CD4-positive, alpha-beta T cell treated with Interleukin-15 for 1 hour (primary cell): ENCODE measurements at regions not wholly inside any gene's neighbourhood (a gene's known extent, or its start where the extent isn't known, plus 50 kb on each side); places are given as distances from the start of the nearest gene placed in this dataset.
"Not testable (repeated sequence)": the region's sequence is repeated elsewhere in the genome, so short reads cannot be mapped to it uniquely, and the experiment has no call there.

ENCODE experiments used
- DNase-seq: peaks from one replicate; pipeline ENCODE4 v3.0.0-alpha.2; 2020

DNA sequence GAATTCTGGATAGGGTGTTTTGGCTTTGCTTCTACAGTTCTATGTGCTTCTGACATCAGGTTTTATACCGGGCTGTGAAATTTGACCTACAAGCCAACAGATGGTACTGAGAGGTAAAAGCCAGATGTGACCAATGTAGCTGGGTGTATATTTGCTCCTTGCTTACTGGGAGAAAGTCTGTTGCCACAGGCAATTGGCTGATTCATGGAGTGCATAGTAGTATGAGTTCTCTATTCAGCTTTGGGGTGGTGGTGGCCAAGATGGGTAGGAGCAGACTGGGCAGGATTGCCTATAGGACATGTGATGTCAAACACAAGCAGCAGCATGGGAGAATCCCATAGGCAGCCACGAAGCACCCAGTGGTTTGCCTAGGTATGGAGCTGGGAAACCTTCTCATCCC lies 1827.0 kb downstream of the C4orf33 start:
- DNase-seq = no peak

DNA sequence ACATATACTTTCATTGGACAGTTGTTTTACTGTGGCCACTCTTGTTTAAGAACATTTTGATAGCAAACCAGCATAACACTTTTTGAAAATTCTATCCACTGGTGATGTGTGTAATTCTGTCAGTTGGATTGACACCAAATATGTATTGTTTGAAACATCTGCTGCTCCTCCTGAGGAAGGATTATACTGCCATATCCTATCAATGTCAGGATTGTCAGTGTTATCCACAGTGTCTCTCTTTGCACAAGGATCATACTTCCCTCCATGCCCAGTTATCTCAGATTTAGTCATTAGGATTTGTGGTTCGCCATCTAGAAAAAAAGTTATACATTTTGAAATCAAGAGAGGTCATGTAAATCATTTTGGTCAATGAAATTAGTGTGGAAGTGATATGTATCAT lies 1859.6 kb downstream of the C4orf33 start:
- DNase-seq = no peak

DNA sequence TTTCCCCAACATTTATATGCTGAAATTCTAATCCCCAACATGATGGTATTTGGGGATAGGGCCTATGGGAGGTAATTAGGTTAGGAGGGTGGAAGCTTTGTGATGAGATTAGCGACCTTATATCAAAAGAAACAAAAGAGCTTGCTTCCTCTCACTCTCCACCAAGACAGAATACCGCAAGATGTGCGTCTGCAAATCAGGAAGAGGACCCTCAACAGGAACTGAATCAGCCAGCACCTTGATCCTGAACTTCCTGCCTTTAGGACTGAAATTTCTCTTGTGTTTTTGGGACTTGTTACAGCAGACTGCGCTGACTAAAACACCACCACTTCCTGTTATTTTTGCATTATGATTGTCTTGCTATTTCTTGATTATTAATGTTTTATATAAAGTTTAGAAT lies 1889.4 kb downstream of the C4orf33 start:
- DNase-seq = no peak

DNA sequence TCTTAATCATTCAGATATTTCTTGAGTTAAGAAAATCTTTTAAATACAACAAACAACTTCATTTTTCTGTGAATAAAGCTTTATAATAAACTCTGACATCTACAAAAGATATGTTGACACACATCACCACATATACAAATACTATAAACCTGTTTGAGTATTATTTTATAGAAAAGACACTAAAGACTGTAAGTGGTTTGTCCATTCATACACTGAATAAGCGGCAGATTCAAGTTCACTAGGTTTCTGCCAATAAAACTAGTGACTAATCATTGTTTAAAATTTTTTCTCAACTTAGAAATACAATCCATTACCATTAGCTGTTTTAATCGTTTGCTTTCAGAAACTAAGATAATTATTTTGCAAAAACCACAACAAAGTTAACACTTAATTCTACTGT lies 1900.0 kb downstream of the C4orf33 start:
- no peak for DNase-seq

DNA sequence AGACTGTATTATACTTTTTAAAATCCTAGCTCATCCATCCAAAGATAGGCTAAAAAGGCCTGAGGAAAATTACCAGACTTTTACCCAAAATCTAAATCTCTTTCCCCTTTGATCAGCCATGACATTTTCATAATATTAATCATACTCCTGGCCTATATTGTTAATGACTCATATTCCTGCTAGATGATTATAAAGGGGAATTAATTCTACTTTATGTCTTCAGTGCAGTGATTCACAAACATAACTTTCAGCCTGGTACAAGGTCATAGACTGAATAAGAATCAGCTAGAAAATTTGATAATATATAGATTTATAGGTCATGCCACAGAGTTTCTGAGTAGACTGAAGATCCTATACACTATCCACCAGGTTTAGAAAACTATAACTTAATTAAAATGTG lies 1905.4 kb downstream of the C4orf33 start:
- no peak for DNase-seq

DNA sequence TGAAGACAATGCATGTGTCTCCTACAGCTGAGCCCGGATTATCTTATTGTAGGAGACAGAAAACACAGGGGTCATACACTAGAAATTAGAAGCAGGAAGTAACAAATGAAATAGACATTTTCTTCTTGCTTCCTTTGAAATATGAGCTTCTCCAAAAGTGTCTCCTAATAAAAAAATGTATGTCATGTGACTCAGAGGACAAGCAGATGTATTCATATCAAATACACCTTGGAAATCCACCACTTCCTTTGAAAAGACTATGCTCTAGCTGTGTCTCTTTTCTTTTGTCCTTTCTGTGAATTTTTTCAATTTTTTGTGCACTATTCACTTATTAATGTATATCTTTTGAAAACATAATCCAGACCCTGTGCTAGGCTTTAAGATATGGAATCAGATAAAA lies 1906.2 kb downstream of the C4orf33 start:
- no peak for DNase-seq

DNA sequence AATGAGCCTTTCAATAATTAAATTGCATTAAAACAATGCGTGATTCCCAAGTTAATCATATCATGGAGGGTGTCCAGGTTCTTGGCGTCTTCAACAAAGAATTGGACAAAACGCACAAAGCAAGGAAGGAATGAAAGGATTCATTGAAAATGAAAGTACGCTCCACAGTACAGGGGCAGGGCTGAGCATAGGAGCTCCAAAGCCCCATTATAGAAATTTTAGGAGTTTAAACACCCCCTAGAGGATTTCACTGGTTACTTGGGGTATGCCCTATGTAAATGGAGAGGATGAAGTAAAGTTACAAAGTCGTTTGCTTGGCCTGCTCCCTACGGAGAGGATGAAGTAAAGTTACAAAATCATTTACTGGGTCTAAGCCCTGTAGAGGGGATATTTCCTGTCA lies 1910.4 kb downstream of the C4orf33 start:
- no peak for DNase-seq

DNA sequence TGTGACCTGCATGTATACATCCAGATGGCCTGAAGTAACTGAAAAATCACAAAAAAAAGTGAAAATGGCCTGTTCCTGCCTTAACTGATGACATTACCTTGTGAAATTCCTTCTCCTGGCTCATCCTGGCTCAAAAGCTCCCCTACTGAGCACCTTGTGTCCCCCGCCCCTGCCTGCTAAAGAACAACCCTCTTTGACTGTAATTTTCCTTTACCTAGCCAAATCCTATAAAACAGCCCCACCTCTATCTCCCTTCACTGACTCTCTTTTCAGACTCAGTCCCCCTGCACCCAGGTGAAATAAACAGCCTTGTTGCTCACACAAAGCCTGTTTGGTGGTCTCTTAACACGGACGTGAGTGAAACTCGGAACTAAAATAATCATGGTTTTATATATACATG lies 1916.0 kb downstream of the C4orf33 start:
- DNase-seq = not testable (repeated sequence)

DNA sequence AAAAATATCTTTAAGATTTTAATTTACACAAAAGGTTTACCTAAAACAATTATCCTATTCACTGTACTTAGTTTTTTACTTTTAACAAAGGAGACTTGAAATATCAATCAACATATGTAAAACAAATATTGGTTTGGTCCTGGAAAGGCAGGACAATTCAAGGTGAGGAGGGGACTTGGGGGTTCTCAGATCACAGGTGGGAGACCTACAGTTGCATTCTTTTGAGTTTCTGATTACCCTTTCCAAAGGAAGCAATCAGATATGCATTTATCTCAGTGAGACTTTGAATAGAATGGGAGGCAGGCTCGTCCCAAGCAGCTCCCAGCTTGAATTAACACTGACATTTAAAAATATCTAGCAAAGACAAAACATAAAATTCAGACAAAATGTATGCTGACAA lies 1917.3 kb downstream of the C4orf33 start:
- DNase-seq = no peak

DNA sequence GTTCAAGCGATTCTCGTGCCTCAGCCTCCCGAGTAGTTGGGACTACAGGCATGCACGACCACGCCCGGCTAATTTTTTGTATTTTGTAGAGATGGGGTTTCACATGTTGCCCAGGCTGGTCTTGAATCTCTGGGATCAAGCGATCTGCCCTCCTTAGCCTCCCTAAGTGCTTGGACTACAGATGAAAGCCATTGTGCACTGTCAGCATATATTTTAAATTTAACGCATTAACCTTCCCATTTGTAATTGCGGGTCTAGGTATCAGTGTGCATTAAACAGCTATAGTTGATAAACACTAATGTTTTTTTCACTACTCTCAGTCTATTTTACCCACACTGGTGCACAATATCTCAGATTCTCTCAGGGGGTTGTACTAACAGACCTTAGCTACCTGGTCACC lies 1930.8 kb downstream of the C4orf33 start:
- DNase-seq = no peak

DNA sequence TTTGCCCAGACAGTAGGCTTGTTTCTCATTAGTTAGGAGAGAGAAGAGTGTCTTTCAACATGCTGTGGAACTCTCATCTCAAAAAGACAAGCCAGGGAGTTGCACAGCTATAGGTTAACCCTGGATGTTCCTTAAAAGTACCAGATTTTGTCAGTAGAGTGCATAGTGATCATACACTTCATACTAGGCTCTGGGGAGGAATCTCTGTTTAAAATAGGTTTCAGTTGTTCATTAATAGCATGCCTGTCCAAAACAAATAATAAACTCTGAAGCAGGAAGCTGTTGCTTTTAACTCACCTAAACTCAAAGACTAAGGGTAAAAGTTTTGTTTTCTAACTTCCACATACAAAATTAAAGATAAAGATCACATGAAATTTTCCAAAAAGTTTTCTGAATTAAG lies 1948.4 kb downstream of the C4orf33 start:
- no peak for DNase-seq

DNA sequence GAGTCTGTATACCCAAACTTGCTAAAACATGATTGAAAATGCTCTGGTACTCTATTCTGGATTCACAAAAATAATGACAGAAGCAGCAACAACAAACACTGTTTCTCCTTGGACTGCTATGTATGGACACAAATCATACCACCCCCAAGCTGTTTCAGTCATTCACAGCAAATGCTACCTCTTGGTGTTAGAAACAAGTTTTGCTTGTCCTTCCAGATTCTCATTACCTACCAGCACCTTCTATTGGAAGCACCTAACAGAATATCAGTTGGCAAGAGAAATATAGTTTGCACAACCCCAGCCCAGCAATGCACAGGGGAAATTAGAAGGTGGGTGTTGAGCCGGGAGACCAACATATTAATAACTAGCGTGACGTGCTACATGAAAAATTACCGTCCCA lies 1950.9 kb downstream of the C4orf33 start:
- DNase-seq = no peak

DNA sequence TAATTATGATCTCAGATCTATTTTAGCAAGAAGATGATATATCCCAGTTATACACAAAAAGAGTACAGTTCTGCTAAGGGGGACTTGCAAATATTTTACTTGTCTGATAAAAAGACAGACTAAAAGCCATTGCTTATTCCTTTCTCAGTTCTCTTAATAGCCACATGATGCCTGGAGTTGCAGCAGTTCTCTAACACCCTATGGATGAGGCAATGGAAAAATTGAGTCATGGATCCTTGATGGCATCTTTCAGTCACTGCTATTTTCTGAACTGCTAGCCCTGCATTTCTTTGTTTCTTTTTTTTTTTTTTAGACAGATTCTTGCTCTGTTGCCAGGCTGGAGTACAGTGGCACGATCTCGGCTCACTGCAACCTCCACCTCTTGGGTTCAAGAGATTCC lies 1956.7 kb downstream of the C4orf33 start:
- no peak for DNase-seq

DNA sequence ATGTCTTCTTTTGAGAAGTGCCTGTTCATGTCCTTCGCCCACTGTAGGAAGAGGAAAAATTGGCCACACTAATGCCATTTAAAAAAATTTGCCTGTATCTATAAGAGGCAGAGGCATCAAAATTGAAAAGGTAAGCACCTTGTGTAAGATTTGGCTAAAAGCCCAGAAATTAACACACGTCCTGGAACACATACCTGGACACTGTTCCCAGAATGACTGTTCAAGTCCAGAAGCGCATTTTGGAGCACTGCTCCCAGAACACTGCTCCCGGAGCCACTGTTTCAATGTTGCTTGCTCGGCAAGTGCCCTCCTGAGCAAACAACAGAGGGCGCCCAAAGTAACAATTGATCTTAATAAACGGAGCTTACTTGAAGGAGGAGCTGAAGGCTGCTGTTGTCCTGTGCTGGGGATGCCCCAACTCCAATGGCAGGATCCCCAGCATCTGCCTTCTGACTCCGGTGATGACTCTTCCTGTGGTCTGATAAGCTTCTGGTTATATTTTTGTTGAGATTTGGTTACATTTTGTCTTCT lies 1958.6 kb downstream of the C4orf33 start:
- no peak for DNase-seq

DNA sequence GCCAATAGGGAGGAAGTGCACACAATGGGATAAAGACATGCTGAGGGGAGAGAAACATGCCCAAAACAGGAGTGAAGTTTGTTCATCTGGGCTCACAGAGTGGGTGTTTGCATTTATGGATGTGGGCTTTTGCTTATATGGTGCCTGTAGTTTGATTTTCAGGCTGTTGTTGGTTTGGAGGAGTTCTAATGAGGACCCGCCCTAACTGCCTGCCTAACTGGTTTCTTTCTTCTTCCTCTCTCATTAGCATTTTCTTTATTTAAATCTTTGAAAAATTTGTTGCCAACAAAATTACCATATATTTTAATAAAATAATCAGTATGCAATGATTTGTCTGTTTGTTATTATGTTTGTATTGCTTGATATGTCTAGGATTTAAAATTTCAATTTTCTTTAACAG lies 1965.8 kb downstream of the C4orf33 start:
- DNase-seq = no peak

DNA sequence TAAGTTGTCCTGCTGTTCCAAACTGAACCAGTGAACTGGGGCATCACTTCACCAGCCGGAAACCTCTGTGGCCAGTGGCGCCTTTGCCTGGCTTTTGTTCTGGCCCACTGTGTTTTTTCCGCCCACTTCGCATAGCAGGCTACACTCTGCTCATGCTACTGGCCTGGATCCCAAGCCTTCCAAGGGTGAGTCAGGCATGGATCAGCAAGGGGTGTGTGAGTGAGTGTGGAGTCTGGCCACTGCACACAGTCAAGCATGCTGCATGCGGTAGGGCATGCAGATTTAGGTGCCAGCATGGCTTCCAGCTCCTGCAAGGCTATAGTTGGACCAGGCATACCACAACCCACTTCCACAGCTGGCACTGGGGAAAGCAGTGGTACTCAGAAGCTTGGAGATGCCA lies 1967.9 kb downstream of the C4orf33 start:
- no peak for DNase-seq

DNA sequence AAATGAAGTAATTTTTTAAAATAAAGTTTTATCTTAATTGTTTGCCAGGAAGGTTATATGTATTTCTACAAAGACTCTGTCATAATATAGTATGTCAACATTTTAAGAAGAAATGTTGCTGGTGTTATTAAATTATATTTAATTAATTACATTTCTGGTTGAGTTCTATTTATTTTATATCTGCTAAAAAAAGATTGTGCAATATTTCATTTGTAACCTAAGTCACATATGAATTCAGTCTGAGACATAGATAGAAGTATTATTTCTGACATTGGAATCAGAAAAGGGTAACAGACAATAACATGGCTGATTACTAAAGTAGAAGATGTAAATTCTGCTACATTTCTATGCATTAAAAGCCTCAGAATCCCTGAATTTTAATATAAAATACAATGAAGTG lies 1985.1 kb downstream of the C4orf33 start:
- no peak for DNase-seq

DNA sequence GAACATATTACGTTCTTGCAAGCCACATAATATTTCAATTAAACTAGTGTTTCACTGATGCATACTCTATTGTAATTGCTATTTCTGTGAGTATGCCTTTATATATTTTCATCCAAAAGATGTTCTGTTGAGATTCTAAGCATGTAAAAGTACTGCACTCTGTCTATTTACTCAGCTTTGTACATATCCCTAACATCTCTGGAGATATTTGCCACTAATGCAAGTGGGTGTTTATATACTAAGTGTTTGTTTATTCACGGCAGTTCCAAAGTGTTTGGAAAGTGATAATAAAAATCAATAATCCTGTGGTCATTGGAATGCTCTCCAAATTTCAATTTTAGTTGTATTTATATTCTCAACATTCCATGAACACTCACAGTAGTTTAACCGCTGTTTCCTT lies 1989.0 kb downstream of the C4orf33 start:
- DNase-seq = no peak

DNA sequence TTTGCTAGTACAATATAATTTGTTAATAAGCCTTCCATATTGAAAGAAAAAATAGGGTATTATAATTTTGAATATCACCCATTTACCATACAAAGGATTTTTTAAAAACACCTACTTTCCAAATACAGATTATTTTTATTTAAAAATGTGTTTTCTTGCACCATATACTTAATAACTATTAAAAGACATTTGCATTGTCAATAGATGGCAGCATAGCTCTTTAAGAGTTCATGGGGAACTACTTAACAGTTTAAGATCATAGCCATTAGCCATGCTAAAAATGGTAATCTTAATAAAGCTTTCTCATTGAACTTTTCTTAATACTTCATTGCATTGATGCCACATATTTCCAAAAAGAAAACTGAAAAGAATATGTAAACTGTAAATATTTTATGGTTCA lies 1995.9 kb downstream of the C4orf33 start:
- no peak for DNase-seq

DNA sequence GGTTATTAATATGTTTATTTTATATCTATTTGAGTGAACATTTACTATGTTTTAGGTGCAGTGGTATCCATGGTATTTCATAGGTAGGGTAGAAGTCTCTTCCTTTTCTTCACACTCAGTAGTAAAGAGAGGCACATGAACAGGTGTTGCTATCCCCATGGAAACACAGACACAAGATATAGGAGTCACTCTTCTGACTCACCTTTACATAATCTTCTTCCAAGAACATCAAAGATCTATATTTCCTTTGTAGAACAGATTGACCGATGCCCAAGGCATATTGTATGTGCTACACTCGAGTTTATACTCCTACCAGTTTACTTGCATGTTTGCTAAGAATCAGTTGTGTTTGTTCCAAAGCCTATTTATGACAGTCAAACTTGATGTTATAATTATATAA lies 1997.4 kb downstream of the C4orf33 start:
- no peak for DNase-seq

DNA sequence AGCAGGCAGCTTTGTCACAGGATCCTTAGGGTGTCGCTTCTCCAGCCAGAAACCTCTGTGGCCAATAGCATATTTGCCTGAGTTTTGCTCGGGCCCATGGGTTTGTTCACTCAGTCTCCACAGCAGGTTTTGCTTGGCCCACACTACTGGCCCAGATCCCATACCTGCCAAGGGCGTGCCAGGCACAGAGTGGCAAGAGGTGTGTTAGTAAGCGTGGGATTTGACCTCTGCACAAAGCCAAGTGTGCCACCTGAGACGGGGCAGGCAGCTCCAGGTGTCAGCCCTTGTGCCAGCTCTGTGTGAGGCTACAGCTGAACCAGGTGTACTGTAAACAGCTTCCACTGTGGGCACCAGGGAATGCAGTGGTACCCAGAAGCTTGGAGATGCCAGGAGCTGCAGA lies 2003.0 kb downstream of the C4orf33 start:
- DNase-seq = no peak

DNA sequence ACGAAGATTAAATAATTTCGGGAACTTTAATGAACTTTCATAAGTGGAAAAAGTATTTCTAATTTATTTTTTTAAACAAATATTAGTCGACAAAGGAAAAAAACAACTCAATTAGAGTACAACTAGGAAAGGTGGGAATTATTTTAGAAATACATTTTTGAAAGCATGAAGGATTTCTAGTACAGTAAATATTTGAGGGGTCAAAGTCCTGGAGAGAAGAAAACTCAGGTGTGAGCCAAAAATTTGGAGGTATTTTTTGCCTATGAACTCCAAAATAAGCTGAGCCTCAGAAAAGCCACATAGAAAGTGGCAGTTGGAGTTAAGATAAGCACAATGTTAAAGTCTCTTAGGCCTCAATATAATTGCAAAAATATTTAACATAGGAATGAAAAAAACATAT lies 2017.3 kb downstream of the C4orf33 start:
- DNase-seq = no peak

DNA sequence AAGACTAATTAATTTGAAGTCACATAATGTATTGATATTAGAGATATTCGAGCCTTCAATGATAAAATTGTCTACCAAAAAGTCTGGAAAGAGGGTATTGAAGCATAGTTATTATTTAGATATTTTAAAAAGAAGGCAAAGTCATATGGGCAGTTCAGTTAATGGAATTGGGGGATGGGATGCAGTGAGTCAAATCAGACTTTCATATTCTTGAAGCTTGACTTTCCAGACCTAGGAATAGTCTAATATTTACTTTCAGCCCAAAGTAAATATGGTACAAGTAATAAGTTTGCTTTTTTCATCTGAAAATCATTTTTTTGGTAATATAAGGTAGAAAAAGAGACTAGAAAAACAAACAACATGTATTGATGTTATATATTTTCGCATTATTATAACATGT lies 2017.8 kb downstream of the C4orf33 start:
- DNase-seq = no peak

DNA sequence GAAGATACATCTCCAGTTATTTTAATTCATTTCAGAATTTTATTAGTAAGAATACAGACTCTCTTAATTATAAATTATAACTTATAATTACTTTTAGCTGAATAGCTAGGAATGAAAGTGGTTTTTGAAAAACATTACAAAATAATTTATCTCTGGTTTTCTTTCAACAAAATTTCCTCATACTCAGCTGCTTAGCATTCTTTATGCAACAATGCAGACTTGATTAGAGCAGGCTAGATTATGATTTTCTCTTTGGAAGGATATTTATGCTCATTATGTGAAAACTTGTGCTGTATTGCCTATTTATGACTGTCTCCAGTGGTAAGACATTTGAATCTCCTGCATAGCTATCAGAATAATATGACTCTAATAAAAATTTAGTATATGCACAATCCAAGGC lies 2023.7 kb downstream of the C4orf33 start:
- no peak for DNase-seq

DNA sequence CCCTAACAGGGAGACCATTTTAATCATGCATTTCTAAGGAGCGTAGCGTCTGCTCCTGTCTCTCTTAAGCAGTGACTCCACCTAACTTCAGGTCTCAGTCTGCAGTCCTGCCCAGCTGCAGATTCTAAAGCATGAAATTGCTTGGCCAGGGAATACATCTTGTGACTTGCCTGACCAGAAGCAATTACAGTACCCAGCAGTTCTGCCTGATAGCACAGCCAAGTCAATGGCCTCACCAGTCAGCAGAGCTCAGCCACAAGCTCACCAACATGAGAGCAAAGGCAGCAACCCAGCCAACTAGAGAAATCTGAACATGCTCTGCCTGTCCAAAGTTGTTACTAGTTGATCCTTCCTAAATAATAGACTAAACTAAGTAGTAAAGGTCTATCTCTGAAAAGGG lies 2011.9 kb upstream of the PCDH10 start:
- DNase-seq = no peak

DNA sequence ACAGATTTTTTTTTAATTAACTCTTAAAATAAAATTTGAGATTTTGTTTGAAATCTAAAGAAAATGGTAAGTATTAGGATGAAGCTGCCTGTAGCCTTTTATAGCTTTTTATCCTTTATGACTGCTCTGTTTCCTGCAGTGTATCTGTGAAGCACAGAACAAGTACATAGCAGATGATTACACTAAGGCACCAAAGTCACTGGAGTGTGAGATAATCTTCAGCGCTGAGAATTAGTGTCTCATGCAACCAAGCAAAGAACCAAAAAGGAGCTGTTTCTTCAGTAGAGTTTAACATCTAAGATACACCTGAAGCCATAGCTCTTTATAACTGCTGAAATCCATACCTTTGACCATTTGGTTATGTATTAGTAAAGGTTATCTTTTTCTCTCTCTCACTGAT lies 1989.8 kb upstream of the PCDH10 start:
- no peak for DNase-seq
